Islet precursor cell (in vitro differentiated cells): ENCODE measurements at regions not wholly inside any gene's neighbourhood (a gene's known extent, or its start where the extent isn't known, plus 50 kb on each side); places are given as distances from the start of the nearest gene placed in this dataset.
"Not testable (repeated sequence)": the region's sequence is repeated elsewhere in the genome, so short reads cannot be mapped to it uniquely, and the experiment has no call there.

Experiments used
- DNase-seq: peaks from one replicate; pipeline ENCODE4 v3.0.0-alpha.2; 2018

DNA sequence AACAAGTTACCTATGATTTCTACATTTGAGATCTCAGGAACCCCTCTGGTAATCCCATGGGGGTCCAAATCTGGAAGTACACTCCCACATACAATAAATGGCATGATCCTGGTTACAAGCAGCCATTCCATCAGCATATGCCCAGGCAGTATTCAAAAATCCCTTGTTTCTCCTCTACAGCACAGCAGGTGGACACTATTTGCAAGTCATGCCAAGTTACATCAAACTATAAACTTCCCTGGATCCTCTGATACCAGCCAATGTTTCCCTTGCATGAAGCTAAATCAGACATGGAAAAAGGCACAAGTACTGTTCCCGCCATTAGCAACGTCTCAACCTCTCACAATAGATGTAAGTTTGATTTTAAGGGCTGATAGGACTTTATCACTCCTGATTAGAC, 134.5 kb upstream of the PRSS16 start:
- DNase-seq: no peak

GRCh38 chr6:27119329-27119728, 128.2 kb upstream of the PRSS16 start:
- no peak for DNase-seq

GRCh38 chr6:27119761-27120160, 127.7 kb upstream of the PRSS16 start:
- DNase-seq: no peak

GRCh38 chr6:27121640-27122039, 125.9 kb upstream of the PRSS16 start:
- no peak for DNase-seq

GRCh38 chr6:27124252-27124657, 123.2 kb upstream of the PRSS16 start:
- no peak for DNase-seq

DNA sequence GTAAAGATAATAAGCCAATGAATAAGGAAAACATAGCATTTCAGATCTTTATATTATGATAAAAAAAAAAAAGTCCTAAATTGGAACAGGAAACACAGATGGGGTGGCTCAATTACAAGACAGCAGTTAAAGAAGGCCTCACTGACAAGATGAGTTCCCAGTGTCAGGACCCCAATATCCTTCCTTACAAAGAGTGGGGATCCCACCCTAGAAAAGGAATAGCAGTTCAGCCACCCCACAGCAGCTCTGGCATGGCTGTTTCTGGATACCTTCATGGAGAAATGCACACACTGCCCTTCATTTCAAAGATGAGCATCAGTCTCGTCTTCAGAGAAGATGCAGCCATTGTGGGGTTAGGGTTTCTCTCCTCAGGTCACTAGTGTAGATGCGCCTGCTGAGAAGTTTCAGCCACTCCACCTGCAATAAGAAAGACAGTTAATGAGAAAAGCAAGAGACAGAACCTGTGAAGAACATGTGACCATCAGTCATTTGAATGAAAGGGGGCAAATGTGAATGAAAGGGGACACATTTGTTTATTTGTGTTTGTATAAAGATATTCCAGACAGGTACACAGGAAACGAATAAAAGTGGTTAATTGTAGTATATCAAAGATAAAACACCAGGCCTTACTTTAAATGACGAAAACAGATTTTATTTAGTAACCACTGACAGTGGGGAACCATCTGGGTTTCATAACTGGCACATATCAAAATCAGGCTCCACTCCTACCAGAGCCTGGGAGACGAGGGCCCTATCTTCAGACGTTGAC, 121.3 kb upstream of the PRSS16 start:
- DNase-seq: no peak

DNA sequence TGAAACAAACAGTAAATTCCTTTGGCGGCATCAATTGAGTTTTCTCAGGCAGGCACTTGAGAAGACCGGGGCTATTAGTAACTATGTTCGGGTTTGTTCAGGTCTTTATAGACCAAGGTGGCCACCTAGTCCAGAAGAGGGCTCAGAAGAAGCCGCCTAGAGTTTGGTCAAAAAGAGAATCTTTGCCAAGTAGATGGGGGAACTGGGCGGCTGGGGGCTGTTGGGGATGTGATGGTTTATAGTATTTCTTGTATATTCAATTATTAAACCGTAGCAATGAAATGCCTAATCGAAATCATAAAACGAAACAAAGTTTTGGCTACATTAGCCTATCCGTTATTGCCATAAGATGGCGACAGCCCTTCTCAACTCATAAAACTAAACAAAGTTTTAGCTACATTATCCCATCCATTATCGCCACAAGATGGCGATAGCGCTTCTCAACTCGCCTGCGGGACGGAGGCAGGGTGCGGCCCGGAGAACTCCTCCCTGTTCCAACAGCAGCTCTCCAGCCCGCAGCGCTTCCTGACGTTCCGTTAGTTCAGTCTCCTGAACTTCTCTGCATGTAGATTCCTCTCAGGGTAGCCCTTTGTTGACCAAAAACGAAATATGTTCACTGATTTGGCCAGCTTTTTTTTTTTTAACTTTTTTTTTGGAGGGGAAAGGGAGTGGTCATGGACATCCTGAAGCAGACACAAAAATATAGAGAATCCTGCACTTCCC, 120.5 kb upstream of the PRSS16 start:
- DNase-seq: peak; percentile 91

- not testable (repeated sequence) for DNase-seq
Measured at GRCh38 chr6:27127874-27128273, 119.6 kb upstream of the PRSS16 start.

DNA sequence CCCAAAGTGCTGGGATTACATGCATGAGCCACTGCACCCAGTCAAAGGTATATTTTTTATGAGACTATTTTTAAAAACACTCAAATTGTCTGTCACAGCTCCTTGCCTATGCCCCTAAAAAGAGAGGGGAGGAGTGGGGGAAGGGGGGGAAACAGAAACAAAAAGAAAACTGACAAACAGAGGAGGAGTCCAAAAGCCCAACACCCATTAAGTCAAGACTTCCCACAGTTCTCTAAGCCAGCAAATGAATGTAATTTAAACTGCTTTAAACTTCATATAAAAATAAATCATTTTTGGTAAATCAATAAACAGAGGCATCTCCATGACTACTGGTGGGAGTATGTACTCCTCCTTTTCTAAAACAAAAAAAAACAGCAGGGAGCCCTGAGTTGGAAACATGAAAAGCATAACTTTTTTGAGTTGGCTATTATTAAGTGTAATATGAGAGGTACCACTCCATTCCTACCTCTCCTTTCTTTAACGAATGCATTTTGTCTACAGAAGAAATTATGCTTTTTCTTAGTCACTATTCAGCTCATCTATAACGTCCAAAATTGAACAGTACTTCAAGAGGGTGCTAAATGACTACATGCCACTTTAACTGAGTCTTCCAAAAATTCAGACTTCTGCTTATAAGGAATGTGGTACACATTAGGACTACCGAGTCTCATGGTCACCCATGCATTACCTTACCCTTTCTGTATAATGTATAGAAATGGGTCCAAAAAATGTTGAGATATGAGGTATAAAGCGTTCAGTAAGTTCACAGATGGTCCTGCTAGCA, 119.0 kb upstream of the PRSS16 start:
- no peak for DNase-seq

- peak; percentile 20 for DNase-seq
Measured at GRCh38 chr6:27129095-27129815, 118.2 kb upstream of the PRSS16 start.

DNA sequence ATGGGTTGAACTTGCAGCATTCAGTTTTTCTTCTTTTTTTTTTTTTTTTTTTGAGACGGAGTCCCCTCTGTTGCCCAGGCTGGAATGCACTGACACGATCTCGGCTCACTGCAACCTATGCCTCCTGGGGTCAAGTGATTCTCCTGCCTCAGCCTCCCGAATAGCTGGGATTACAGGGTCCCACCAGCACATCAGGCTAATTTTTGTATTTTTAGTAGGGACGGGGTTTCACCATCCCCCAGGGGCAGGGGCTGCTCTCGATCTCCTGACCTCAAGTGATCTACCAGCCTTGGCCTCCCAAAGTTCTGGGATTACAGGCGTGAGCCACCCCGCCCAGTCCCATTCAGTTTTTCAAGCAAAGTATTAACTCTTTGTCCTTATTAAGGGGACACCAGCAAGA, 117.6 kb upstream of the PRSS16 start:
- peak; percentile 38 for DNase-seq

DNA sequence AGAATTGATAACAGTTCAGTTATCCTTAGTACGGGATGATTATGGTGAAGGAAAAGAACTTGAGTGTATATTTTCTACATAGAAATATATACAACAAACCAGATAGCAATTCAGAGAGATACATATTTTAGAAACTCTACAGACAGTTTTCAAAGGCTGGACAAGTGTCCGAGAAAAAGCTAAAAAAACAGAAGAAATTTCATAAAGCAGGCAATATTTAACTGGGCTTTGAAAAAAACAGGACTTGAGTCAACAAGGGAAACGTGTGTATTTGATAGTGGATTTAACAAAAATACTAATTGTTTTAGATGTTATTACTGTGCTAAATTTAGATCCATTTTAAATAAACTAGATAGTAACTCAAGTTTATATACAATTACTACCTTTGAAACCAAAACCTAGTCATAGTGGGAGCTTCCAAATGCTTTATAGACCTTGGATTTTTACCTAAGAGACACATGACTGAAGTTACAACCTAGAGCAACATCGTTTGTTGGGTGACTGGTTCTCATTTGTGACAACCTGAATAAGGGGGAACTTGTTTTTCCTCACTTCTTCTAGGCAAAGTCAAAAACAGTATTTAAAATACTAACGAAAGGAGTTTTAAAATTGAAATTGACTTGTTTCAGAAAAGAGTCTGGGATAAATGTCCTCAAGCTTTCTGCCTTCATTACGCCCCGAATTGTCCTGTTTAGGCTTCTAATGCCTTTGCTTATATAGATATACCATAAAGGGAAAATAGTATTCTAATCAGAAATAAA, 116.7 kb upstream of the PRSS16 start:
- no peak for DNase-seq

GRCh38 chr6:27132282-27132531, 115.3 kb upstream of the PRSS16 start:
- not testable (repeated sequence) for DNase-seq

DNA sequence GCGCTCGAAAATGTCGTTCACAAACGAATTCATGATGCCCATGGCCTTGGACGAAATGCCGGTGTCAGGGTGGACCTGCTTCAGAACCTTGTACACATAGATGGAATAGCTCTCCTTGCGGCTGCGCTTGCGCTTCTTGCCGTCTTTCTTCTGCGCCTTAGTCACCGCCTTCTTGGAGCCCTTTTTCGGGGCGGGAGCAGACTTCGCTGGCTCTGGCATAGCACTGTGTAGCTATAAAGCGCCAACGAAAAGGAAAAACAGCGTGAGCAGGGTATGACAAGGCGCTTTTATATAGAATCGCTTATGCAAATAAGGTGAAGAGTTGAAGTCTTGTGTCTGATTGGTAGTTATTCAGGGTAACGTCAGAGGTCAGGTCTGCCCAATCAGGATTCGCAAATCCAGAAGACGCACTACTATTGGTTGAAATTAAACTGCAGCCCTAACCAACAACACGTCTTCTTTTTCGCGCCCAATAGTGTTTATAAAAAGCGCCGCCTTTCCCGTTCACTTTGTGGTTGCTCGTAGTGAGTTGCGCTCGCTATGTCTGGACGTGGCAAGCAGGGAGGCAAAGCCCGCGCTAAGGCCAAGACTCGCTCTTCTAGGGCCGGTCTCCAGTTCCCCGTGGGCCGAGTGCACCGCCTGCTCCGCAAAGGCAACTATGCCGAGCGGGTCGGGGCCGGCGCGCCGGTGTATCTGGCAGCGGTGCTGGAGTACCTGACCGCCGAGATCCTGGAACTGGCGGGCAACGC, 114.8 kb upstream of the PRSS16 start:
- DNase-seq: peak; percentile 99

GRCh38 chr6:27133281-27134227, 113.9 kb upstream of the PRSS16 start:
- peak; percentile 92 for DNase-seq

- DNase-seq: no peak
Measured at GRCh38 chr6:27135087-27135657, 112.3 kb upstream of the PRSS16 start.

GRCh38 chr6:27136077-27136644, 111.3 kb upstream of the PRSS16 start:
- DNase-seq: no peak

DNA sequence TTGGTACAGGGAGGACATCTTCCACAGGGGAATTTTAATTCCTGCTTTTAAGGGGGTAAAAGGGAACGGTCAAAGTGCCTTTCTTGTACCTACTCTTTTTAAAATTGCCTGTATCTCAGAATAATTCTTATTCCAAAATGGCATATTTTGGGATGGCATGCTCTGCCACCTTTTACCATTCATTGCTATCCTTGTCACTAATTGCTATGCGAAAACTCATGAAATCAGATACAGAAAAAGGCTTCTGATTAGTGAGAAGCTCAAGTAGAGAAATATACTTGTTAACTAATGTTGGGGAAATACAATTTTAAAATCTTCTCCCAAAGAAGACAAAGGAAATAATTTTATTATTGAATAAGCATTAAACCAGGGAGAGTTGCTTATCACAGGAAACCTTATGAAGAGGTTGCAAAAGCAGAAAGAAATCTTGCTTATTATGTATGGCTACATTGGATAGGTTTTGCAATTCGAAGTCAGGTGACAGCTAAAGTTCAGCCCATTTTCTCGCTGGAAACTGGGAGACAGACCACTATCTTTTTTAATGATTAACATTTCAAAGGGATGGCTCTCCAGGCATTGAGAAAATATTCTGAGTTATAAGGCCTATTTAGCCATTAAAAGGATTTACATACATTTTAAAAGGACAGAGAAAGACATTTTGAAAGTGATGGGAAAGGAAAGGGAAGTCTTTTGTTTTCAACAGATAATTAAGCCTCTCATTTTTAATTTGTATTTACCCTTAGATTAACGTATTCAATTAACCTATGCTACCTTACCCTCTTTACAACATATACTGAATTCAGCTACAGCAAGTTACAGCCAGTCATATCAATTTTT, 110.3 kb upstream of the PRSS16 start:
- no peak for DNase-seq

DNA sequence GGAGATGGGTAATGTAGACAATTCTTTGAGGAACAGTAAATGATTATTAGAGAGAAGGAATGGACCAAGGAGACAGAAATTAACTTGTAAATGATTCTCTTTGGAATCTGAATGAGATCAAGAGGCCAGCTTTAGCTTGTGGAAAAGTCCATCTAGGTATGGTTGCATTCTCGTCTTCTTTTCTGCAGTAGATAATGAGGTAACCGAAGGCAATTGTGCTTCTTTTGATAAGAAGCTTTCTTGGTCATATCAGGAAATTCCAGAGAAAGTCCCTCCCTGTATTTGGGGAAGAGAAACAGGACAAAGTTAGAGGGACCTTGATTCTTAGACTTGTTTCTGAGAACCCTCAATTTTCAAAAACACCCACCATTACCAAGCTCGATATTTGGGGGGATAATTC, 109.1 kb upstream of the PRSS16 start:
- DNase-seq: no peak
